A549 (cell line): ENCODE measurements at regions not wholly inside any gene's neighbourhood (a gene's known extent, or its start where the extent isn't known, plus 50 kb on each side); places are given as distances from the start of the nearest gene placed in this dataset.
A peak's percentile ranks its signal among the peaks of the same experiment; 100 is the strongest.
"Not testable (repeated sequence)": the region's sequence is repeated elsewhere in the genome, so short reads cannot be mapped to it uniquely, and the experiment has no call there.

Experiments used
- ATAC-seq, 2 experiments: fragments of 200-7000 bp in 1 of 2; fragments of >200 bp in 1 of 2; cut with Nextera tagmentation in 1 of 2; cut with Tn5 transposase in 1 of 2; 3 replicates each; pipeline versions ENCODE4 v1.8.0 to v1.9.1; 2018 to 2020; ENCODE audit warnings: mild to moderate bottlenecking in 1 of 2, moderate library complexity in 1 of 2
- CTCF ChIA-PET: fragments of 300-600 bp; sonication (Branson Sonifier 250); formaldehyde crosslinking; extraction: SDS; loops from one replicate; lab custom pipeline; 2021; ENCODE audit warnings: antibody characterized with exemption, inconsistent platforms; lab: Yijun Ruan, JAX
- POLR2A ChIA-PET: fragments of 350-600 bp; formaldehyde crosslinking; extraction: SDS; loops from one replicate; lab custom pipeline; 2021; ENCODE audit warnings: antibody characterized with exemption, inconsistent platforms; lab: Yijun Ruan, JAX
- DNase-seq, 2 experiments: peaks; one replicate each; pipeline versions ENCODE4 v3.0.0 to v3.0.0-alpha.2; 2011 to 2016; ENCODE audit warnings: low read depth in 1 of 2, low spot score in 1 of 2
- FAIRE-seq: peaks from 2 replicates; lab custom pipeline; 2011; peaks lifted over from hg19 to GRCh38; lab: Jason Lieb, UNC
- H3K27ac ChIP-seq, 2 experiments: fragments of >200 bp; sonication (Bioruptor Twin); formaldehyde crosslinking; 3 replicates each; pipeline ENCODE4 v1.5.1; 2016 to 2017
- H3K4me1 ChIP-seq: fragments of >200 bp; sonication (Bioruptor Twin); formaldehyde crosslinking; 3 replicates; pipeline ENCODE4 v1.6.1; 2016
- H3K4me2 ChIP-seq: fragments of >200 bp; sonication (Bioruptor Twin); formaldehyde crosslinking; 3 replicates; pipeline ENCODE4 v1.6.1; 2016
- H3K4me3 ChIP-seq: fragments of >200 bp; sonication (Bioruptor Twin); formaldehyde crosslinking; 3 replicates; pipeline ENCODE4 v1.5.1; 2016
- H3K9me3 ChIP-seq: fragments of >200 bp; sonication (Bioruptor Twin); formaldehyde crosslinking; 3 replicates; pipeline ENCODE4 v1.6.1; 2016
- CBX2 ChIP-seq: fragments of 200-600 bp; sonication (generic); IDR thresholded peaks from 2 replicates; pipeline ENCODE4 v1.6.1; 2016; ENCODE audit warnings: low read depth, mild to moderate bottlenecking, borderline replicate concordance
- CEBPB ChIP-seq, 2 experiments: fragments of >200 bp in 1 of 2; sonication (Bioruptor Twin) in 1 of 2; formaldehyde crosslinking in 1 of 2; IDR thresholded peaks; 2 replicates each; pipeline ENCODE4 v1.6.1; 2012 to 2016
- CHD4 ChIP-seq: fragments of 200-600 bp; sonication (generic); IDR thresholded peaks from 2 replicates; pipeline ENCODE4 v1.6.1; 2016; ENCODE audit warnings: antibody characterized with exemption, mild to moderate bottlenecking, borderline replicate concordance
- EHMT2 ChIP-seq: fragments of 200-600 bp; sonication (generic); IDR thresholded peaks from 2 replicates; pipeline ENCODE4 v1.6.1; 2016; ENCODE audit warnings: antibody characterized with exemption, low read depth, mild to moderate bottlenecking, moderate library complexity
- FOSL2 ChIP-seq, 2 experiments: fragments of 450-650 bp in 1 of 2; fragments of >200 bp in 1 of 2; sonication (Bioruptor Twin) in 1 of 2; formaldehyde crosslinking; IDR thresholded peaks; 2 replicates each; pipeline versions ENCODE4 v1.5.0 to v1.6.1; 2016 to 2020; ENCODE audit warnings: mild to moderate bottlenecking in 1 of 2, moderate library complexity in 1 of 2
- FOXS1 ChIP-seq: fragments of 250-450 bp; sonication (Bioruptor Pico); IDR thresholded peaks from 2 replicates; pipeline ENCODE4 v1.5.0; 2020; ENCODE audit warnings: mild to moderate bottlenecking, moderate library complexity
- HES2 ChIP-seq: fragments of >200 bp; sonication (Bioruptor Twin); formaldehyde crosslinking; IDR thresholded peaks from 2 replicates; pipeline ENCODE4 v1.6.1; 2016
- KDM5A ChIP-seq: fragments of 200-600 bp; sonication (generic); IDR thresholded peaks from 2 replicates; pipeline ENCODE4 v1.6.1; 2016; ENCODE audit warnings: antibody characterized with exemption, mild to moderate bottlenecking
- MAFK ChIP-seq: fragments of 450-650 bp; IDR thresholded peaks from 2 replicates; pipeline ENCODE4 v1.6.1; 2014; ENCODE audit not compliant: partially characterized antibody
- MAX ChIP-seq: IDR thresholded peaks from 2 replicates; pipeline ENCODE4 v1.6.1; 2012
- MAZ ChIP-seq: fragments of 150-350 bp; IDR thresholded peaks from 2 replicates; pipeline ENCODE4 v1.6.1; 2014; ENCODE audit warnings: antibody characterized with exemption, low read depth, low read length, borderline replicate concordance
- NR3C1 ChIP-seq: fragments of >200 bp; sonication (Bioruptor Twin); formaldehyde crosslinking; IDR thresholded peaks from 3 replicates; pipeline ENCODE4 v1.6.1; 2017
- PBX3 ChIP-seq: IDR thresholded peaks from 2 replicates; pipeline ENCODE4 v1.6.1; 2012
- POLR2AphosphoS2 ChIP-seq: conservative IDR thresholded peaks from 2 replicates; pipeline ENCODE4 v1.6.1; 2012; ENCODE audit warnings: low read length, improper control_type of control experiment, inconsistent platforms
- RAD21 ChIP-seq, 2 experiments: fragments of >200 bp in 1 of 2; sonication (Bioruptor Twin) in 1 of 2; formaldehyde crosslinking in 1 of 2; IDR thresholded peaks in 1 of 2; conservative IDR thresholded peaks in 1 of 2; 2 replicates in 1 of 2; 3 replicates in 1 of 2; pipeline ENCODE4 v1.6.1; 2012 to 2018; ENCODE audit warnings: inconsistent platforms in 1 of 2
- REST ChIP-seq: fragments of 200-600 bp; sonication (generic); IDR thresholded peaks from 2 replicates; pipeline ENCODE4 v1.6.1; 2016; ENCODE audit warnings: antibody characterized with exemption, mild to moderate bottlenecking, moderate library complexity
- RFX5 ChIP-seq: fragments of 450-650 bp; IDR thresholded peaks from 2 replicates; pipeline ENCODE4 v1.7.1; 2014; ENCODE audit warnings: antibody characterized with exemption, mild to moderate bottlenecking, moderate library complexity
- SREBF2 ChIP-seq: fragments of 450-650 bp; IDR thresholded peaks from 2 replicates; pipeline ENCODE4 v1.6.1; 2014; ENCODE audit warnings: mild to moderate bottlenecking, moderate library complexity
- ZC3H11A ChIP-seq: fragments of 450-650 bp; IDR thresholded peaks from 2 replicates; pipeline ENCODE4 v1.6.1; 2014; ENCODE audit warnings: antibody characterized with exemption, mild to moderate bottlenecking
- ZFP36 ChIP-seq: fragments of 450-650 bp; IDR thresholded peaks from 2 replicates; pipeline ENCODE4 v1.6.1; 2014; ENCODE audit warnings: borderline replicate concordance; ENCODE audit not compliant: partially characterized antibody
- ZNF302 ChIP-seq: fragments of 250-450 bp; sonication (Bioruptor Pico); IDR thresholded peaks from 2 replicates; pipeline ENCODE4 v1.9.0; 2021; ENCODE audit warnings: inconsistent platforms, mild to moderate bottlenecking, moderate library complexity
- ZSCAN20 ChIP-seq: fragments of 250-450 bp; sonication (Bioruptor Pico); IDR thresholded peaks from 2 replicates; pipeline ENCODE4 v1.8.0; 2022; ENCODE audit warnings: mild to moderate bottlenecking, moderate library complexity
- WGBS: methylation state at CpG from one replicate; pipeline ENCODE4 v1.1.6; 2017; ENCODE audit errors: missing lambda C conversion rate; 5-methylcytosine and 5-hydroxymethylcytosine counted together

- DNase-seq = no peak
- no peaks in the 10 kb centered on the region for H3K9me3 ChIP-seq
- ChIA-PET CTCF (no interaction called here), POLR2A (no interaction called here)
- no peak overlapping the region for H3K4me2 ChIP-seq
- no peak overlapping the region for H3K27ac ChIP-seq
- FAIRE-seq = no peak
- H3K4me3 ChIP-seq = no peak overlapping the region
- no peaks in the 10 kb centered on the region for H3K4me1 ChIP-seq
- no peak for TF ChIP-seq RAD21 (conservative IDR thresholded peaks at IDR 0.05 in 1 of 2, IDR thresholded peaks at IDR 0.05 in 1 of 2)
- no peak for TF ChIP-seq FOSL2 (IDR thresholded peaks at IDR 0.05)
- no peak for TF ChIP-seq FOSL2 (CRISPR knock-in tag; IDR thresholded peaks at IDR 0.05)
- no peak for TF ChIP-seq RFX5
- no peak for TF ChIP-seq KDM5A
- ATAC-seq = no peak
Observed at GRCh38 chr13:76823969-76824368, 62.2 kb downstream of the KCTD12 start.

GRCh38 chr13:76822698-76823267 is 63.4 kb downstream of the KCTD12 start:
- no peak; a peak in 1 of 6 replicates for ATAC-seq
- CTCF ChIA-PET = interaction anchor here (1.7 kb wide), 1 partner anchor 62 kb away, joined by 5 read pairs; no protein-coding TSS in a partner anchor
- Histone ChIP-seq H3K4me1 (no peaks in the 10 kb centered on the region), H3K27ac (no peak overlapping the region), H3K9me3 (no peaks in the 10 kb centered on the region)
- TF ChIP-seq ZC3H11A = no peak
- TF ChIP-seq RAD21 (conservative IDR thresholded peaks at IDR 0.05 in 1 of 2, IDR thresholded peaks at IDR 0.05 in 1 of 2) = no peak
- TF ChIP-seq, all 56 proteins: peak for 0
- 41% methylated on average over 2 of the region's 2 CpGs for WGBS
- DNase-seq (peak in 1 of 2 experiments; percentile 10), FAIRE-seq (no peak)
- H3K4me2 ChIP-seq = no peak overlapping the region
- H3K4me3 ChIP-seq = no peak overlapping the region
- POLR2A ChIA-PET = no interaction called here

- FAIRE-seq = not testable (repeated sequence)
- CTCF ChIA-PET = interaction anchor here (1.7 kb wide), 1 partner anchor 64 kb away, joined by 5 read pairs; no protein-coding TSS in a partner anchor
- WGBS = 0% methylated on average over 1 of the region's 1 CpG
Observed at GRCh38 chr13:76821222-76821621, 65.0 kb downstream of the KCTD12 start.

GRCh38 chr13:76820759-76821158 is 65.4 kb downstream of the KCTD12 start:
- Histone ChIP-seq H3K27ac (no peak overlapping the region), H3K9me3 (no peaks in the 10 kb centered on the region), H3K4me3 (no peak overlapping the region), H3K4me2 (no peak overlapping the region)
- ATAC-seq (no peak), FAIRE-seq (no peak), DNase-seq (no peak)
- POLR2A ChIA-PET = no interaction called here
- CTCF ChIA-PET = interaction anchor here (1.7 kb wide), 1 partner anchor 64 kb away, joined by 5 read pairs; no protein-coding TSS in a partner anchor
- 74% methylated on average over 4 of the region's 4 CpGs for WGBS
- TF ChIP-seq NR3C1 = no peak
- no peak for TF ChIP-seq KDM5A
- TF ChIP-seq SREBF2 = no peak
- no peak for TF ChIP-seq MAFK
- TF ChIP-seq CHD4 = no peak
- no peak for TF ChIP-seq EHMT2
- no peak for TF ChIP-seq ZSCAN20 (CRISPR knock-in tag)
- TF ChIP-seq POLR2AphosphoS2 = no peak
- no peak for TF ChIP-seq ZFP36
- TF ChIP-seq FOXS1 (CRISPR knock-in tag) = no peak
- no peak for TF ChIP-seq CEBPB (IDR thresholded peaks at IDR 0.05)
- no peak for TF ChIP-seq MAX
- TF ChIP-seq, all 56 proteins: peak for 0
- no peaks in the 10 kb centered on the region for H3K4me1 ChIP-seq

More at GRCh38 chr13:76821222-76821621, 65.0 kb downstream of the KCTD12 start:
- H3K27ac ChIP-seq, DNase-seq, H3K9me3 ChIP-seq, H3K4me1 ChIP-seq, H3K4me3 ChIP-seq, ATAC-seq, POLR2A ChIA-PET, H3K4me2 ChIP-seq: not testable (repeated sequence)

- Histone ChIP-seq H3K27ac (no peak overlapping the region), H3K4me3 (no peak overlapping the region), H3K4me2 (no peak overlapping the region), H3K9me3 (no peaks in the 10 kb centered on the region), H3K4me1 (no peaks in the 10 kb centered on the region)
- ChIA-PET CTCF (no interaction called here), POLR2A (no interaction called here)
- WGBS = 8% methylated on average over 5 of the region's 5 CpGs
- ATAC-seq (no peak), FAIRE-seq (no peak), DNase-seq (no peak)
- TF ChIP-seq HES2 (no peak), ZNF302 (CRISPR knock-in tag) (no peak), CBX2 (no peak), MAX (no peak), REST (no peak), MAZ (no peak), PBX3 (no peak)
Observed at GRCh38 chr13:76816394-76816793, 69.8 kb downstream of the KCTD12 start.
